WTC11 (cell line): ENCODE measurements at regions not wholly inside any gene's neighbourhood (a gene's known extent, or its start where the extent isn't known, plus 50 kb on each side); places are given as distances from the start of the nearest gene placed in this dataset.

ENCODE experiments used
- ATAC-seq: fragments of 200-7000 bp; cut with Tn5 transposase; 2 replicates; pipeline ENCODE4 v1.10.0; 2021; ENCODE audit warnings: mild to moderate bottlenecking, moderate library complexity
- CTCF ChIA-PET: fragments of 300-600 bp; sonication (Branson Sonifier 250); formaldehyde crosslinking; loops from one replicate; lab custom pipeline; 2021; ENCODE audit warnings: antibody characterized with exemption; lab: Charles Lee
- POLR2A ChIA-PET: fragments of 350-600 bp; sonication (Branson Sonifier 250); formaldehyde crosslinking; loops from one replicate; lab custom pipeline; 2021; ENCODE audit warnings: antibody characterized with exemption; lab: Charles Lee
- DNase-seq: peaks from one replicate; pipeline ENCODE4 v3.0.0; 2021; ENCODE audit warnings: low spot score
- H3K27ac Mint-ChIP-seq: 2 replicates; pipeline ENCODE4 v1.8.0; 2021; ENCODE audit warnings: mixed read lengths
- H3K27me3 Mint-ChIP-seq: 2 replicates; pipeline ENCODE4 v1.8.0; 2021; ENCODE audit warnings: low read depth, mild to moderate bottlenecking, moderate library complexity, mixed read lengths
- H3K36me3 Mint-ChIP-seq: 2 replicates; pipeline ENCODE4 v1.8.0; 2021; ENCODE audit warnings: mixed read lengths
- H3K4me1 Mint-ChIP-seq: 2 replicates; pipeline ENCODE4 v1.8.0; 2022; ENCODE audit warnings: mixed read lengths
- H3K4me3 Mint-ChIP-seq: 2 replicates; pipeline ENCODE4 v1.8.0; 2021; ENCODE audit warnings: mild to moderate bottlenecking, moderate library complexity, mixed read lengths
- H3K9me3 Mint-ChIP-seq: 2 replicates; pipeline ENCODE4 v1.8.0; 2021; ENCODE audit warnings: mixed read lengths
- ATF1 ChIP-seq: sonication (generic); formaldehyde crosslinking; IDR thresholded peaks from 2 replicates; pipeline ENCODE4 v1.8.1; 2023; ENCODE audit warnings: mild to moderate bottlenecking, moderate library complexity, missing genetic modification reagents
- CREB1 ChIP-seq: sonication (generic); formaldehyde crosslinking; IDR thresholded peaks from 2 replicates; pipeline ENCODE4 v1.8.0; 2023; ENCODE audit warnings: mild to moderate bottlenecking, missing genetic modification reagents
- TF ChIP-seq, protein P1 (sequence below): sonication (generic); formaldehyde crosslinking; IDR thresholded peaks from 2 replicates; pipeline ENCODE4 v1.8.1; 2023; ENCODE audit warnings: mild to moderate bottlenecking, moderate library complexity, missing genetic modification reagents
- TF ChIP-seq, protein P2 (sequence below): sonication (generic); formaldehyde crosslinking; IDR thresholded peaks from 2 replicates; pipeline ENCODE4 v1.8.0; 2023; ENCODE audit warnings: missing genetic modification reagents
- TF ChIP-seq, protein P3 (sequence below): fragments of 250-450 bp; sonication (Bioruptor Pico); IDR thresholded peaks from 2 replicates; pipeline ENCODE4 v1.9.0; 2021; ENCODE audit warnings: moderate library complexity, mild to moderate bottlenecking, inconsistent platforms, borderline replicate concordance

DNA sequence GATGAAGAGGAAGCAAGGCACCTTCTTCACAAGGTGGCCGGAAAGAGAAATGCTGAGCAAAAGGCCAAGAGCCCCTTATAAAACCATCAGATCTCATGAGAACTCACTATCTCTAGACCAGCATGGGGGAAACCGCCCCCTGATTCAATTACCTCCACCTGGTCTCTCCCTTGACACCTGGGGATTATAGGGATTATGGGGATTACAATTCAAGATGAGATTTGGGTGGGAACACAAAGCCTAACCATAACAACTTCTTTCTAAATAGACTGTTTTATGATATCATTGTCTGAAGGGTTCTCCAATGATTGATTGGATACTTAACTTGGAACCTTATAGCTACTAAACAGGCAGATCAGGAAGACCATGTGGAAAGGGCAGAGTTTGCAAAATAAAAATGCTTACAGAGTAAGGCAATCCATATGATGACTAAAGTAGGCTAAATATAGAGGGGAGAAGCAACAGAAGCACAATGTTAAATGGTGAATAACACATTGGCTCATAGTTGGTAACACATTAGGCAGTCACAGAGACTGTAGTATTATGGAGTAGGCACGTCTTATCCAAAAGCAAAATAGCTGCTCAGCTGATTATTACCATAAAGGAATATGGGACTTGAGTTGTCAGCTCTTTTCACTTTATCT lies 179.0 kb downstream of the BARD1 start (continued):
- TF ChIP-seq, protein P1, sequence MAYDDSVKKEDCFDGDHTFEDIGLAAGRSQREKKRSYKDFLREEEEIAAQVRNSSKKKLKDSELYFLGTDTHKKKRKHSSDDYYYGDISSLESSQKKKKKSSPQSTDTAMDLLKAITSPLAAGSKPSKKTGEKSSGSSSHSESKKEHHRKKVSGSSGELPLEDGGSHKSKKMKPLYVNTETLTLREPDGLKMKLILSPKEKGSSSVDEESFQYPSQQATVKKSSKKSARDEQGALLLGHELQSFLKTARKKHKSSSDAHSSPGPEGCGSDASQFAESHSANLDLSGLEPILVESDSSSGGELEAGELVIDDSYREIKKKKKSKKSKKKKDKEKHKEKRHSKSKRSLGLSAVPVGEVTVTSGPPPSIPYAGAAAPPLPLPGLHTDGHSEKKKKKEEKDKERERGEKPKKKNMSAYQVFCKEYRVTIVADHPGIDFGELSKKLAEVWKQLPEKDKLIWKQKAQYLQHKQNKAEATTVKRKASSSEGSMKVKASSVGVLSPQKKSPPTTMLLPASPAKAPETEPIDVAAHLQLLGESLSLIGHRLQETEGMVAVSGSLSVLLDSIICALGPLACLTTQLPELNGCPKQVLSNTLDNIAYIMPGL: no peak
- TF ChIP-seq, all 79 proteins: peak for 0

DNA sequence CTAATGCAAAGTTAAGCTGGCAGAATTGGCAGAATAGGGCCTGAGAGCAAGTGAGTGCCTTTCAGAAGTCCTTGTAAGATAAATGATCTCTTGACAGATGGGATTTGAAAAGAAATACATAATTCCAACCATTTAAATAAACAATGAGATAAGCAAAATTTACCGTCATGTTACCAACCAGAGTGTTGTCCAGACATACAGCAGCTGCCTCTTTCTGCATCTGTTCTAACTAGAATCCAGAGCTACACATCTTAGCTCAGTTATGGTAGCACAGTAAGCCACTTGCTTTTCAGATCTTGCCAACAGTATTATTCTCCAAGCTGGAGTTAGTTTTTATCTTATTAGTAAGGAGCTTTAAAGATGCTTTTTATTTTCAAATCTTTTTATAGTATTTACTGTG lies 179.6 kb downstream of the BARD1 start:
- Mint-ChIP-seq H3K9me3 (no peaks in the 10 kb centered on the region), H3K4me1 (peaks cover 3% of the 10 kb centered on the region), H3K36me3 (no peaks in the 10 kb centered on the region), H3K4me3 (no peak overlapping the region), H3K27me3 (no peaks in the 10 kb centered on the region), H3K27ac (no peak overlapping the region)
- DNase-seq (no peak), ATAC-seq (no peak)
- TF ChIP-seq, protein P2, sequence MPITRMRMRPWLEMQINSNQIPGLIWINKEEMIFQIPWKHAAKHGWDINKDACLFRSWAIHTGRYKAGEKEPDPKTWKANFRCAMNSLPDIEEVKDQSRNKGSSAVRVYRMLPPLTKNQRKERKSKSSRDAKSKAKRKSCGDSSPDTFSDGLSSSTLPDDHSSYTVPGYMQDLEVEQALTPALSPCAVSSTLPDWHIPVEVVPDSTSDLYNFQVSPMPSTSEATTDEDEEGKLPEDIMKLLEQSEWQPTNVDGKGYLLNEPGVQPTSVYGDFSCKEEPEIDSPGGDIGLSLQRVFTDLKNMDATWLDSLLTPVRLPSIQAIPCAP (CRISPR knock-in tag): no peak
- TF ChIP-seq ATF1 (CRISPR knock-in tag) (no peak), CREB1 (CRISPR knock-in tag) (no peak)
- TF ChIP-seq, protein P3, sequence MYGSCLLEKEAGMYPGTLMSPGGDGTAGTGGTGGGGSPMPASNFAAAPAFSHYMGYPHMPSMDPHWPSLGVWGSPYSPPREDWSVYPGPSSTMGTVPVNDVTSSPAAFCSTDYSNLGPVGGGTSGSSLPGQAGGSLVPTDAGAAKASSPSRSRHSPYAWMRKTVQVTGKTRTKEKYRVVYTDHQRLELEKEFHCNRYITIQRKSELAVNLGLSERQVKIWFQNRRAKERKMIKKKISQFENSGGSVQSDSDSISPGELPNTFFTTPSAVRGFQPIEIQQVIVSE (CRISPR knock-in tag): no peak
- POLR2A ChIA-PET: no interaction called here
- CTCF ChIA-PET: no interaction called here
